IPS-15b (cell line): ENCODE measurements at regions not wholly inside any gene's neighbourhood (a gene's known extent, or its start where the extent isn't known, plus 50 kb on each side); places are given as distances from the start of the nearest gene placed in this dataset.

Source experiments
- H3K27me3 ChIP-seq: one replicate; pipeline ENCODE4 v1.6.1; 2013; ENCODE audit warnings: low read length; ENCODE audit not compliant: control insufficient read depth, insufficient read depth
- H3K36me3 ChIP-seq: one replicate; pipeline ENCODE4 v1.6.1; 2013; ENCODE audit warnings: low read length; ENCODE audit not compliant: control insufficient read depth, insufficient read depth
- H3K4me1 ChIP-seq: one replicate; pipeline ENCODE4 v1.6.1; 2013; ENCODE audit warnings: mild to moderate bottlenecking, low read length; ENCODE audit not compliant: control insufficient read depth, insufficient read depth
- H3K4me3 ChIP-seq: one replicate; pipeline ENCODE4 v1.5.1; 2013; ENCODE audit warnings: low read depth, low read length
- H3K9ac ChIP-seq: one replicate; pipeline ENCODE4 v1.6.1; 2013; ENCODE audit warnings: low read depth, mild to moderate bottlenecking, low read length
- H3K9me3 ChIP-seq: one replicate; pipeline ENCODE4 v1.6.1; 2013; ENCODE audit warnings: mild to moderate bottlenecking, low read length; ENCODE audit not compliant: control insufficient read depth, insufficient read depth

DNA sequence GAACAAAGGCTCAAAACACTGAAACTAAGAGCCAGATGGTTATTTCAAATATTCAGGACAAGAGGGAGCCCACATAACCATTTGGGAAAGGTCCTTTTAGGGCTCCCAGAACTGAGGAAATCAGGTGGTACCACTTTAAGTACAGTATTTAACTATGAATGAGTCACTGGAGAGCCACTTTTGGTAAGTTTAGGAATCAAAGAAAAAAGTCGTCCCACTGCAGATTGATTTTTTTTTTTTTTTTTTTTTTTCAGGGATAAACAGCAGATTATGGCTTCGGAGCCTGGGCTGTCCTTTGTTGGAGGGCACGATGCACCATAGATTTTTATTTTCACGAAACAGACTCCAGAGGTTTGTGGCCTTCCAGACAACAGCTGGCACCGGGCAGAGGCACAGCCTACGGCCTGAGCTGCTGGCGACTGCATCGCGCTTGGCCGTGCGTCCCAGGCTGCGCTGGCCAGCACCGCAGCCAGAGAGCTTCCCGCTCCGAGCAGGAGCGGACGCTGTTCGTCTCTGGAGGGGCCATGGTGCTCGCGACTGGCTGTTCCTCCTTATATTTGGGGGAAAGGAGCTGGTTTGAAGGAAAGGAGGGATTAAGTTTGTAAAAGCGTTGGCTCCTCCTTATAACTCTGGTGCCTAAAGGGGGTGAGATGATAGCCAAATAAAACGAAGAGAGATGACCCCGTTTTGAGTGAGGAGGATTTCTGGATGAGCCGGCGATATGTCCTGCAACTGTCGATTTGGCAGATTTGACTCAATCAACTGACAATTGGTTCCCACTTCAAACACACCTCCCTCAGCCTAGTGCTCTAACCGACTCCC, 152.9 kb upstream of the GOLIM4 start:
- Histone ChIP-seq H3K27me3 (peaks cover 21% of the 10 kb centered on the region), H3K4me3 (peak overlapping the region; percentile 40), H3K9ac (no peak overlapping the region)

DNA sequence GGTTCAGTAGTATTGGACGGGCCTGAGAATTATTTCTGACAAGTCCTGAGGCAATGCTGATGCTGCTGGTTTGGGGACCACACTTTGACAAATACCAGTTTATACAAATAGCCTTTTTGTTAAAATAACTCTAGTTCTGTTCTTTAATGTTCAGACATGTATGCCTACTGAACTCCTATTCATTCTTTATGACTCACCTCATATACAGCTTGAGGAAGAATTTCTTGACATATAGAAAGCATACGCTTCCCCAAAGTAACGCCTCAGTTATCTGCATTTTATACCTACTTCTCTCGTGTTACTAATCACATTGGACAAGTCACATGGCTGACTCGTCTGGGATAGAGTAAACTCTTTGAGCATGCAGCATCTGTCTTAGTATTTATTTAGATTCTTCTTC, 145.4 kb upstream of the GOLIM4 start:
- Histone ChIP-seq H3K9ac (no peak overlapping the region), H3K4me1 (no peaks in the 10 kb centered on the region), H3K9me3 (no peaks in the 10 kb centered on the region), H3K4me3 (no peak overlapping the region), H3K27me3 (no peaks in the 10 kb centered on the region), H3K36me3 (no peaks in the 10 kb centered on the region)

More for the DNA sequence above, 152.9 kb upstream of the GOLIM4 start:
- H3K9me3 ChIP-seq, result no peaks in the 10 kb centered on the region
- no peaks in the 10 kb centered on the region for H3K36me3 ChIP-seq
- peaks cover 6% of the 10 kb centered on the region for H3K4me1 ChIP-seq

DNA sequence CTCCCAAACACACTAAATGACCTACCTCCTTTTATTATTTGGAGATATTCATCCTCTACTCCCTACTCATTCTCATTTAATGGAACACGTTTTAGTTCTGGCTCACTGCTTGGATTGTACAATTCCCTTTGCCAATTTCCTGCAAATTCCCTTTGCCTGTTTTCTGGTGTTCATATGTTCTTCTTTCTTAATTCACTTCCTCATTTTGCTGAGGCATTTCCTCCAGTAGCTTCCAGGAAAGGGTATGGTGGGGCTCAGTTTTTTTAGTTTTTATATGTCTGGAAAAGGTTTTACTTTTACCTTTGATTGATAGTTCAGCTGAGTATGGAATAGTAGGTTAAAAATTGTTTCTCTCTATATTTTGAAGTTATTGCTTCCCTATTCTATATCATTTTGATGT, 143.6 kb upstream of the GOLIM4 start:
- Histone ChIP-seq H3K4me1 (no peaks in the 10 kb centered on the region), H3K9ac (no peak overlapping the region), H3K27me3 (no peaks in the 10 kb centered on the region), H3K36me3 (no peaks in the 10 kb centered on the region), H3K4me3 (no peak overlapping the region), H3K9me3 (no peaks in the 10 kb centered on the region)

DNA sequence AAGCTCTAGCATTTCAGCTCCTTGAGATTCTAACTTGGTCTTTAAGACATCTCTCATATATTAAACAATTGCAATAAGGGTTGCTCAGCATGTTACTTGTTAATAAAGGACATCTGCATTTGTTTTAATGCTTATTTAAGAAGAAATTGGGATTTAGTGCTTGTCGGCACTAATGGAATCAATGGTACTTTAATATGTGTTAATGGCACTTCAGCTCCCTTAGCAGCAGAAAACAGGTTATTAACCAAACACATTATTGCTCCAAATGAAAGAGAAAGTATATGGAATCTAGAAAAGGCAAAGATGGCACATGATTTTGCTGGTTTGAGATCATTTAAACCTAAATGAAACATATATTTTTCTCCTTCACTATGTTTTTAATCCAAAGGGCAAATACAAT, 137.3 kb upstream of the GOLIM4 start:
- Histone ChIP-seq H3K27me3 (no peaks in the 10 kb centered on the region), H3K36me3 (no peaks in the 10 kb centered on the region), H3K4me3 (no peak overlapping the region), H3K9ac (no peak overlapping the region), H3K4me1 (no peaks in the 10 kb centered on the region), H3K9me3 (no peaks in the 10 kb centered on the region)

DNA sequence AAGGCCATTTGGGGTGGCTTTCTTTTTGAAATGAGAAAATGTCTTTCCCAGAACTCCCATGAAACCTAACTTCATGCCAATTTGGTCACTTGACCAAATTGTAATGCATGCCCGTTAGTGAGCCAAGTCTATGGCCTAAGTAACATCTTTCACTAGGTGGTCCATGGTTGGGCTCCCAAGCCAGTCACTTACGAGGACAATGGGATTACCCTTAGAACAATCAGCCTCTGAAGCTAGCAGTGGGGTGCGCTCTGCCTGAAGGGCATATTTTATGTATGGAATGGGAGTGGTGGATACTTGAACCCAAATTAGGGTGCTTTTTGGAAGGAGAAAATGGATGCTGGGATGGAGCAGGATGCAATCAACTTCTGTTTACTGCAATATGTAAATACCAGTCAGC, 127.4 kb upstream of the GOLIM4 start:
- Histone ChIP-seq H3K9ac (no peak overlapping the region), H3K9me3 (no peaks in the 10 kb centered on the region), H3K4me1 (no peaks in the 10 kb centered on the region), H3K27me3 (no peaks in the 10 kb centered on the region), H3K4me3 (no peak overlapping the region), H3K36me3 (no peaks in the 10 kb centered on the region)

- Histone ChIP-seq H3K4me3 (no peak overlapping the region), H3K27me3 (no peaks in the 10 kb centered on the region), H3K9ac (no peak overlapping the region), H3K4me1 (no peaks in the 10 kb centered on the region), H3K36me3 (no peaks in the 10 kb centered on the region), H3K9me3 (no peaks in the 10 kb centered on the region)
Measured at GRCh38 chr3:168220556-168220955, 124.8 kb upstream of the GOLIM4 start.

DNA sequence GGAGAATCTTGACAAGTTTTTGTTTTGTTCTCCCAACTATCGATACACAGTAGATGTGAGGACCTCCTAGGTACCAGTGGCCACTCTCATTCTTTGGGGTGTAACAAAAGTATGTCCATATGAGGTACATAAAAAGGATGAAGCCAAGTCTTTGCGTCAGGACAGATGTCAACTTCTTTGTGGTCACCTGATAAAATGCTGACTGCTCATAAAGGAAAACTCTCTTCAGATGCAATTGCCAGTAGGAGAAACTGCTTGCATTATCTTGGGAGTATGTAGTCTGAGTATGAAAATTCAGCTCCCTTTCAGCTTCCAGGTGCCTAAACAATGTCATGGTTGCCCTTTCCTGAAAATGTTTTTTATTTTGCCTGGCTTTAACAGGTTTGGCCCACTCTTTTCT, 123.8 kb upstream of the GOLIM4 start:
- no peaks in the 10 kb centered on the region for H3K9me3 ChIP-seq
- H3K4me1 ChIP-seq, result no peaks in the 10 kb centered on the region
- H3K27me3 ChIP-seq, result no peaks in the 10 kb centered on the region
- no peaks in the 10 kb centered on the region for H3K36me3 ChIP-seq
- no peak overlapping the region for H3K4me3 ChIP-seq
- no peak overlapping the region for H3K9ac ChIP-seq

DNA sequence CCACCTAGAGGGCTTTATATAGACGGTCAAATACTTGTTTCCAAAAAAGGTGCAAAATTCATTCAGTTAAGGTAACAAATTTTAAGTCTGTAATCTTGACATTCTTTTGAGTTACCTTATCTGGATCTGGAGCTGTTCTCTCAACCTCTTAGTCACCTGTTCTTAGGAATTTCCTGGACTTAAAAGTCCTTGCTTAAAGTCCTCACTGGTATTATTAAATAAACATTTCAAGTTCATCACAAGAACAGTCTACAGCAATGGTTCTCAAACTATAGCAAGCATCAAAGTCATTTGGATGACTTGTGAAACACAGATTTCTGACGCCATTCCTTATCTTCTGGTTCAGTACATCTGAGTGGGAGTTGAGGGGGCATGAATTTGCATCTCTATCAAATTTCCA, 122.9 kb upstream of the GOLIM4 start:
- Histone ChIP-seq H3K27me3 (no peaks in the 10 kb centered on the region), H3K4me1 (no peaks in the 10 kb centered on the region), H3K36me3 (no peaks in the 10 kb centered on the region), H3K9ac (no peak overlapping the region), H3K9me3 (no peaks in the 10 kb centered on the region), H3K4me3 (no peak overlapping the region)

GRCh38 chr3:168216851-168217250, 121.1 kb upstream of the GOLIM4 start:
- no peaks in the 10 kb centered on the region for H3K4me1 ChIP-seq
- H3K27me3 ChIP-seq, result no peaks in the 10 kb centered on the region
- no peak overlapping the region for H3K9ac ChIP-seq
- H3K36me3 ChIP-seq, result no peaks in the 10 kb centered on the region
- no peak overlapping the region for H3K4me3 ChIP-seq
- no peaks in the 10 kb centered on the region for H3K9me3 ChIP-seq

DNA sequence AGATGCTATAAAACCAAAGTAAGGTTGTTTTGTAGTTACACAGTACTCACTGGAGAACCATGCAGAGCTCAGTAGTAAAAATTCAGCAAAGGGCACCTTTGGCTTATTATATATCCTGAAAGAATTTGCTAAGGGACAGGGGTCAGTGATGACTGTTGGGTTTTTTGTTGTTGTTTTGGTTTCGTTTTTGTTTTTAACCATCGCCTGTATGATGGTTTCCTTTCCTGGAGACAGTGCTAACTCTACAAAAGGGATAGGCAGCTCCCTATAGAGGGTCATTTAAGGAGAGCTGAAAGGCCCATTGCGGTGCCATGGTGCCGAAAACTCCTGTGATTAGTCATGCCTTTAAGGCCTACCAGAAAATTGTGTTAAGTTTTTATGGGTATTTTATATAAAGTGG, 118.2 kb upstream of the GOLIM4 start:
- no peaks in the 10 kb centered on the region for H3K9me3 ChIP-seq
- no peaks in the 10 kb centered on the region for H3K27me3 ChIP-seq
- no peak overlapping the region for H3K4me3 ChIP-seq
- no peaks in the 10 kb centered on the region for H3K4me1 ChIP-seq
- H3K36me3 ChIP-seq, result no peaks in the 10 kb centered on the region
- no peak overlapping the region for H3K9ac ChIP-seq

DNA sequence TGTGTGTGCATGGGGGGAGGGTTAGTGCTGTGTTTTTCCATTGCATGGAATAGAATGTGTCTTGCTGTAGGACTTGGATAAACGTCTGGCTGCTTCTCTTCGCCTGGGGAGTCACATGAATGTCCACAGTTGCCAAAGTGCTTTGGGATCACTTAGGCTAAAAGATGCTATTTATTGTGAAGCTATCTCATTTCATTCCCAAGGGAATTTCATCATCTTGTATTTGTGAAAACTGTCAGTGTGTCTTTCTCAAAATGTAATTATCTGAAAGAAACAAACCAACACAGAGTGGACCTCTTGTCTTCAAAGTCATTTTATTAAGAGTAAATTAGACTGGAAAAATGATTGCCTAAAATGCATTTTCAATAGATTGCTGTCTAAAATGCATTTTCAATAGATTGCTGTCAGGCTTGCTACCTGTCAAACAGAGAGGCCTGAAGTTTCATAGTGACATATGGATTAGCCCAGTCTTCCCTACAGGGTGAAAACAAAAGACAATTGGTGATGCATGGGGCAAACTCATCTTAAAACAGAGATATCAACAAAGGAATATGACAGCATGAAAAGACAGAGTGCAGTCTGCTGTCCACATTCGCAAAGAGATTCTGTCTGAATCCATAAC, 117.1 kb upstream of the GOLIM4 start:
- Histone ChIP-seq H3K9me3 (no peaks in the 10 kb centered on the region), H3K4me3 (no peak overlapping the region), H3K9ac (no peak overlapping the region), H3K36me3 (no peaks in the 10 kb centered on the region), H3K27me3 (no peaks in the 10 kb centered on the region), H3K4me1 (no peaks in the 10 kb centered on the region)

- Histone ChIP-seq H3K4me3 (no peak overlapping the region), H3K4me1 (no peaks in the 10 kb centered on the region), H3K9me3 (no peaks in the 10 kb centered on the region), H3K36me3 (no peaks in the 10 kb centered on the region), H3K9ac (no peak overlapping the region), H3K27me3 (no peaks in the 10 kb centered on the region)
Measured at GRCh38 chr3:168205451-168205850, 109.7 kb upstream of the GOLIM4 start.
